HG03460 (cell line): ENCODE measurements at regions not wholly inside any gene's neighbourhood (a gene's known extent, or its start where the extent isn't known, plus 50 kb on each side); places are given as distances from the start of the nearest gene placed in this dataset.

ENCODE experiments used
- ATAC-seq: cut with Tn5 transposase; IDR thresholded peaks from one replicate; pipeline ENCODE4 v1.9.1; 2021; ENCODE audit not compliant: unreplicated experiment

DNA sequence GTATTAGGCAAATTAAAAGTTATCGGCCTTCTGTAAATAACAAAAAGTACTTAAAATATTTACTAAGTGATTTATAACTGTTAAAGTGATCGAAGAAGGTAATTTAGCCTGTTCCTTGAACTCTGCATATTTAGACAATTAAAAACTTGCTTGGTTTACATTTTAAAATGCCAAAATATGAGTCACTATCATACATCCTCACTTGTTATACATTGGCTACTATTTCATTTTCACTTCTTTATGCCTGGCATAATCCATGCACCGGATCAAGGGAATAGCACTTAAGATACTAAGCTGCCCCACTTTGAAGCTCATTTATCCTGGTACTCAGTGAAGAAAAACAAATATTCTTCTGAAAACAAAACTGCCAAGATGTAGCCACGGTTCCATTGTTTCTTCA, 344.6 kb downstream of the UBE3D start:
- no peak for ATAC-seq

DNA sequence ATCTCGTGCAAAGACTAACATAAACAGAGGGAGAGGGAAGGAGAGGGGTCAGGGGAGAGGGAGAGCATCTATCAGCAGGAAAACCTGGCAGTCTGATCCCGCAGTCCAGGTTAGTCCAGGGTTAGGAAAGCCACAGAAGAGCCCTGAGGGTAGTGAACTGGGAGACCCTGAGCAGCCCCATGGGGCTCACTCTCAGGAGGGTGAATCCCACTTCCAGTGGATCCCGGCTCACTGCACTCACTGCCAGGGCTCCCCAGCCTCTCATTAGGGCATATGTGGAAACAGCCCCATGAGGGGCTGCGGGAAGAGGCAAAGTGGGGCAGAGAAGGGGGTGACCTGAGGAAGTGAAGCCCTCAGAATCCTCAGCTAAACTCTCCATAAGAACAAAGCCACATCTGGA, 329.9 kb downstream of the UBE3D start:
- no peak for ATAC-seq

- no peak for ATAC-seq
Measured at GRCh38 chr6:82737965-82738364, 327.7 kb downstream of the UBE3D start.

- no peak for ATAC-seq
Measured at GRCh38 chr6:82738773-82739172, 326.9 kb downstream of the UBE3D start.

- ATAC-seq = no peak
Measured at GRCh38 chr6:82739303-82739702, 326.3 kb downstream of the UBE3D start.

GRCh38 chr6:82740072-82740471, 325.6 kb downstream of the UBE3D start:
- no peak for ATAC-seq

DNA sequence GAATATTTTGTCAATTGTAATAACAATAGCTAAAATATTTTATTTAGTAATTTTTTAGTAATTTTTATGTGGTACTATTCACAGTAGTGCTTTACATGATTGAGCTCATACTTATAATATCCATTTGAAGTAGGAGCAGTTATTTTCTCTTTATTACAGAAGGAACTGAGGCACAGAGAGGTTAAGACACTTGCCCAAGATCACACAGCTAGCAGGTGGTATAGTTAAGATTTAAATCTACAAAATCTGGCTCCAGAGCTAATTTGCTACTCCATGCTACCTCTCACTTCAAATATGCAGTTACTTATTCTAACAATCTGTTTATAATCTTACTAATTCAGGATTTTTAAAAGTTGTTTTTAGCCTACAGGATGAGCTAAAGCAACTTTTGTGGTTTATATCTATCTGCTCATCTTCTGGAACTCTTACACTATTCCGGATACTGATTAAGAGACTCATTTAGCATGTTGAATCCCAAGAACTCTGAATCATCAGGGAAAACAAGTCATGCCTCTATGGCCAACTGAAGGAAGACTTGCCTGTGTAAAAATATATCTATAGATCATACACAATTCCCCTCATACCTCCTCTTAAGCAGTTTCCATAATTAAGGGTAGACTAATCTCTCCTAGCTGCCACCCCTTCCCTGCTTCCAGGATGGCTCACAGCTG, 324.2 kb downstream of the UBE3D start:
- ATAC-seq = no peak

DNA sequence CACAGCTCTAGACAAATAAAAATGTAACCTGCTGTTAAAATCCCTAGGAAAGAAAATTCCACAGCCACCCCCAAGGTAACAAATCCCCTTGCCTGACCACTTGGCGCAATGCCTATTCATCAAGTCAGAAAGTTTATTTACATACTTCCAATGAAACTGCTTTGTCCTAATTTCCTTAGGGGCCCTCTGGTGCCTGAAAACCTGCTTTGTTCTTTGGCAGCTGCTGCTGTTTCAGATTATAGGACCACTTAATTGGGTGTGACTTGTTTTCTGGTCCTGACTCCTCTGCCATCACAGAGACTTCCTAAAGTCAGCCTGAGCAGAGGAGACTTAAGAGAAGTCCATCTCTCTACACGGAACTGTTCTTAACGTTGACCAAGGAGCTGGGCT, 323.6 kb downstream of the UBE3D start:
- no peak for ATAC-seq

DNA sequence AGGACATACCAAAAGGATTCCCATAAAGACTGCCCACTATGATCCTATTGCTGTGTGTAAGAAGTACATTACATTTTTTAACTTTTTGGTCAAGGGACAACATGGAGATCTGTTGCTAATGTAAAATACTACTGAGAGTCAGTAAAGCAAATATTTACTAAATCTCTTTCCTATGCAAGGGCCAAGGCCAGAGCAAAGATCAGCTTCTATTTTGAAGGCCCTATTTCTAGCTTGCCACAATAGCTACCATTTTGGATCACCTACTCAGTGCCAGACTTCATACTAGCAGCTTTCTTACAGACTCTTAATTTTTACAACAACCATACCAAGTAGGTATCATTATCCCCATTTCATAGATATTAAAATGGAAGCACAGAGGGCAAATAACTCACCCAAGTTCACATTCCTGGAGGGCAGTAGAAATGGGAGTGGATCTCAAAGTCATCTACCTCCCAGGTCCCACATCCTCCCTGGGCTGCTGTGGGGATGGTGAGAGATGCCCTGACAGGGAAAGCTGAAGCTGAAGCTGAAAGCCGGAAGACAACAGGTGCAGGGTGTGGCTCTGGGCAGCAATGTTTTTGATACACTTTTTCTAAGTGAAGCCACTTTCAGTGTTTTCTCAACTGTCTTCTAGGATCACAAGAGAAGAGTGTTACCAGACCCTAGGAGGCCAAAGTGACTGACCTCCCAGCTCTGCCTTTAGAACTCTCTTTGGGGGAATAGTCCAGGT, 321.2 kb downstream of the UBE3D start:
- ATAC-seq = no peak

DNA sequence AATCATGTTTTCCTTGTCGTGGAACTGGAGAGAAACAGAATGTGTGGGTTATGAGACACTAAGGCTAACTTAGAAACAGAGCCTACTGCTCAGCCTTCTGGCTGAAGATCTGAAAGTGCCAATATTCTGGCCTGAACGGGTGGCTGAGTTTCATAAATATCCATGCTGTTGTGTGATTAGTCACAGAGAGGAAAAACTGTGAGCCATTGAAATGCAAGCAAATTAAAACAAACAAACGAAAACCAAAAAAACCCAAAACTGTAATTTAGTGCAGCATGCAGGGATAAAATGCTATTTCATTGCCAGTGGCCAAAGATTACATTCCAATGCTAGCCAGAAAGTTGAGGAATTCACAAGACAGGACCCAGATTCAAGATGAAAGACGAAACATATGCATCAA, 315.1 kb downstream of the UBE3D start:
- no peak for ATAC-seq

GRCh38 chr6:82751718-82752117, 313.9 kb downstream of the UBE3D start:
- ATAC-seq = no peak

DNA sequence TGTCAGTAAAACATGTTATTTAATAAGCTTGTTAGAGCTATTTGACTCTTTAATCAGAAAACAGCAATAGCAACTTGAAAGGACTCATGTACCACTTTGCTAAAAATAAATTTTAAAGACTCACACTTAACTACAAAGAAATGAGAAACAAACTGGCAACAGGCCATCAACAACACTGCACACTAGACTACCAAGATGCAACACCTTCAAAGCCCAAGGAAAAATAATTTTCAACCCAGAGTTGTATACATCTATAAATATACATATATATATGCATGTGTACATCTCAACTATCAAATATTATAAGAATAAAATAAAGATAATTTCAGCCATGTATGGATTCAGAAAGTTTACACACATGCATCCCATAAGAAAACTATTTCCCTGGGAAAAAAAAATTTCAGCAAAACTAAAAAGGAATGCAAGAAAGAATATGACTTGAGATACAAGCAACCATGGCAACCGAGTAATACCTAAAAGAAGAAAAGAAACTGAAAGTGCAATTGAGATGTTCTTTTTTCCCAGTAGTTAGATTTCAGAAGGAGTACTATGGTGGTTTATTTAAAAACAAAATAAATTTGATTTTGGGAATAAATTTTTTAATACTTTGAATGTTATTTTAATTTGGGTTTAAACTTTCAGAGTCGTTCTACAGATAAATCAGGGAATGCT, 303.8 kb downstream of the UBE3D start:
- ATAC-seq = no peak

DNA sequence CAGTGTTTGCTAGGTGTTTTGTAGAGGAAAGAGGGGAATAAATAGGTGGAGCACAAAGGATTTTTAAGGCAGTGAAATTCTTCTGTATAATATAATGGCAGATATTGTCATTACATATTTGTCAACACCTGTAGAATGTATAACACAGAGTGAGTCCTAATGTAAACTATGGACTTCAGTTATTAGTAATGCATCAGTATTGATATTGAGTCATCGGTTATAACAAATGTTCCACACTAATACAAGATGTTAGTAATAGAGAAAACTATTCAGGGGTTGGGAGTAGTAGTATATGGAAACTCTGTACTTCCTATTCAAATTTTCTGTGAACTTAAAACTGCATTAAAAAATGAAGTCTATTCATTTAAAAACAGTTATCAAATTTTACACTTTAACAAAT, 299.2 kb downstream of the UBE3D start:
- ATAC-seq = no peak

- ATAC-seq = no peak
Measured at GRCh38 chr6:82767037-82767436, 298.6 kb downstream of the UBE3D start.

DNA sequence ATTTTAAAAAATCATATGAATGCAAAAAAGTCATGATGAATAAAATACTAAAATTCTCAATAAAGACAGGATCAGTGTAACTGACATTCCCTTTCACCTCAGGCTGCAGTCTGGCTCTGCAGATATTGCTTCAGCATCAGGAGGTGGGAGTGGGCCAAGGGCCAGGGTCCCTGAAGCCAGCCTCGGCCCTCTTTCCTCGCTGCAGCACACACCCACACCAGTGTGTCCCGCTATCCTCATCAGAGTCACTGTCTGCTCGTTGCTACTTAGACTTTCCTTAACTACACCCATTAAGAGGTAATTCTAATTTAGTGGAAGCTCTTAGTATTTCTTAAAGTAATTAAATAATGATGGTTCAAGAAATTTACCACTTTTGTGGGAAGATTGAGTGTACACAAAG, 298.2 kb downstream of the UBE3D start:
- ATAC-seq = no peak

DNA sequence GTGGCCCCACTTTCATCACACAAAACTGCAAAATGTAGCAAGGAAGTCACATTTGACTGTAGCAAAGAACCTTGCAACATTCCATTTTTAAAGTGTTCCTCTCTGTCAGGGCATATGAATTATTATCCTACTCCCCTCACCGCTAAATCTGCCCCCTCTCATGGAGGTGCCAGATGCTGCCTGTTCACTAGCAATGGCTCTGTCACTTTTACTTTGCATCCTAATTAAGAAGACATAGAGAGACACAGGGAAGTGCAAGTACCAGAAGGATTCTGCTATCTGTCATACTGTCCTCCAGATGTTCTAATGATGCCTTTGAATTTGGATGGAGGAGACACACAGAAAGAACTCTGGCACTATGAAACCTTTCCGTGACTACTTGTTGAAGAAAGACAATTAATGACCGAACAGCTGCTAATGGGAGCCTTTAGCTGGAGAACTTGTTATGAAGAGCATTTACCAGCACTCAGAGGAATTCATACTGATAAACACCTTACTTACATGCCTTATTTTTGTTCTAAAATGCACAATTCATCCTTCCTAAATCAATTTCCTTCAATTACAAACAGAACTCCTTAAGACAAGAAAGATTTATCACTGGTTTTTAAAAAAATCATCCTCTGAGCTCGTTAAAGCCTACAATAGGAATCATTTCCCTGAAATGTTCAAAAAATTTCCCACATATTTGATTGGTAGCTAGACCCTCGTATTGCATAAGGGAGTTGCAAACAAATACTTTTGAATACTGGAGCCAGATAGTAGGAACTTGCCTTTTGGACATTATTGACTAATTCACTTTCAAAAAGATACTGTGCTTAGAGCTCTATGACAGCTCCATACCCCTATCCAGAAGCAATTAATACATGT, 292.6 kb downstream of the UBE3D start:
- no peak for ATAC-seq

GRCh38 chr6:82775361-82775760, 290.3 kb downstream of the UBE3D start:
- no peak for ATAC-seq

- ATAC-seq = no peak
Measured at GRCh38 chr6:82775981-82776380, 289.7 kb downstream of the UBE3D start.

- no peak for ATAC-seq
Measured at GRCh38 chr6:82779041-82779440, 286.6 kb downstream of the UBE3D start.

DNA sequence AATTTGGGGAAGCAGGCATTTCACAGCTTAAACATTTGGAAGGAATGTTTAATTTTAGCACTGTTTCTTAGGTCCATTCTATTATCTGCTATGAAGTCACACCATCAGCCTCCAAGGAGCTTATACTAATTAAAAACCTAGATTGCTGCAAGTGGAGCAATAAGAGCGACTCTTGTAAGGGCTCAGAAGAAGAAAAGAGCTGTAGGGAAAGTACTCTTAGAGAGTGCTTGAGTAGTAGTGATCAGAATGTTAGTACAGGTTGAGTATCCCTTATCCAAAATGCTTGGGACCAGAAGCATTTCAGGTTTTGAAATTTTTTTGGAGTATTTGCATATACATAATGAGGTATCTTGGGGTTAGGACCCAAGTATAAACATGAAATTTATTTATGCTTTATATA, 285.3 kb downstream of the UBE3D start:
- no peak for ATAC-seq

- no peak for ATAC-seq
Measured at GRCh38 chr6:82781620-82782204, 283.9 kb downstream of the UBE3D start.
